ENCODE measurements at regions not wholly inside any gene's neighbourhood (a gene's known extent, or its start where the extent isn't known, plus 50 kb on each side); places are given as distances from the start of the nearest gene placed in this dataset.

DNA sequence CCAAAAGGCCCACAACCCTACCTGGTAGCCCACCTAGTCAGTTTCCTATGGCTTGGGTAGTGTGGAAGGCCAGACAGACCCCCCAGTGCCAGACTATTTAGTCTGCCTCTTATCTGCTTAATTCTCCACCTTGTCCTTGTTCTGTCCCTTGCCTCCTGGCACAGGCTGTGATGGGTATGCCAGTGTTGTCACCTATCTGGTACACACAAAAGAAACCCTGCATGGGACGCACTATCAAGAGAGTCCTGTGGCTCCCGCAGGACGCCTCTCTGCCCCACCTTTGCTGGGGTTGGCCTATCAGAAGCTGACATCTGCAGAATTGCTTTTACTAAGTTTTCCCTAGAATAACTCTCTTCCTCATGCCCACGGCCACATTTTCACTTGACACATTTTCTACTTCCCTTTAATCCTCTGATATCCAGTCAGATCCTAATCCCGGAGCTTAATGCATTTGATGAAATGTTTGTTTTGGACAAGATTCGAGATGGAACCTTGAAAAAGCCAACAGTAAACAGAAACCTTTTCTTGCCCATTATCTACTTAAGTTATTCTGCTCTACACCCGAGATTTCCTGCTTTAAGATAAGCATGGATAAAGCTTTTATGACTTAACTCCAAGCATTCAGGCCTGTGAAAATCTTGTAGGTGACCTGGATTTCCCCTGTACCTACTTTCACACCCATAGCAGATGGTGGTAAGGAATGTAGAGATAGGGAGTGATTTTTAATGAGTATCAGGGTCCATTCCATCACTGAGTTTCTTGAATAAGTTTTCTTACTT is 468.5 kb downstream of the ZNF608 start:
- TF ChIP-seq, protein P1, sequence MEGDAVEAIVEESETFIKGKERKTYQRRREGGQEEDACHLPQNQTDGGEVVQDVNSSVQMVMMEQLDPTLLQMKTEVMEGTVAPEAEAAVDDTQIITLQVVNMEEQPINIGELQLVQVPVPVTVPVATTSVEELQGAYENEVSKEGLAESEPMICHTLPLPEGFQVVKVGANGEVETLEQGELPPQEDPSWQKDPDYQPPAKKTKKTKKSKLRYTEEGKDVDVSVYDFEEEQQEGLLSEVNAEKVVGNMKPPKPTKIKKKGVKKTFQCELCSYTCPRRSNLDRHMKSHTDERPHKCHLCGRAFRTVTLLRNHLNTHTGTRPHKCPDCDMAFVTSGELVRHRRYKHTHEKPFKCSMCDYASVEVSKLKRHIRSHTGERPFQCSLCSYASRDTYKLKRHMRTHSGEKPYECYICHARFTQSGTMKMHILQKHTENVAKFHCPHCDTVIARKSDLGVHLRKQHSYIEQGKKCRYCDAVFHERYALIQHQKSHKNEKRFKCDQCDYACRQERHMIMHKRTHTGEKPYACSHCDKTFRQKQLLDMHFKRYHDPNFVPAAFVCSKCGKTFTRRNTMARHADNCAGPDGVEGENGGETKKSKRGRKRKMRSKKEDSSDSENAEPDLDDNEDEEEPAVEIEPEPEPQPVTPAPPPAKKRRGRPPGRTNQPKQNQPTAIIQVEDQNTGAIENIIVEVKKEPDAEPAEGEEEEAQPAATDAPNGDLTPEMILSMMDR (IDR thresholded peaks at IDR 0.05): no peak
- ATAC-seq (ENCODE audit: low FRiP score): no peak
- no peak for DNase-seq (ENCODE audit: low spot score)

DNA sequence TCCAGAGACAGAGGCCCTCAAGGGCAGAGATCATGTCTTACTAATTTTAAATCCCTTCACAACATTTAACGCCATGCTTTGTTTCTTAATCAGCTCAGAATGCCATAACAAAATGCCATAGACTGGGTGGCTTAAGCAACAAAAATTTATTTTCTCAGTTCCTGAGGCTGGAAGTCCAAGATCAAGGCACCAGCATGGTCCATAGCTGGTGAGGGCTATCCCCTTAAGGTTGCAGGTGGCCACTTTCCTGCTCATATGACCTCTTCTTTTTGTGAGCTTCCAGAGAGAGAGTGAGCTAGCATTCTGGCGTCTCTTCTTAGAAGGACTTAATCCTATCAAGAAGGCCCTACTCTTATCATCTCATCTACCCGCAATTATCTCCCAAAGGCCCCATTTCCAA is 470.3 kb downstream of the ZNF608 start:
- ATAC-seq (ENCODE audit: low FRiP score) (no peak), DNase-seq (ENCODE audit: low spot score) (no peak)
- TF ChIP-seq, protein P1 (IDR thresholded peaks at IDR 0.05): no peak

DNA sequence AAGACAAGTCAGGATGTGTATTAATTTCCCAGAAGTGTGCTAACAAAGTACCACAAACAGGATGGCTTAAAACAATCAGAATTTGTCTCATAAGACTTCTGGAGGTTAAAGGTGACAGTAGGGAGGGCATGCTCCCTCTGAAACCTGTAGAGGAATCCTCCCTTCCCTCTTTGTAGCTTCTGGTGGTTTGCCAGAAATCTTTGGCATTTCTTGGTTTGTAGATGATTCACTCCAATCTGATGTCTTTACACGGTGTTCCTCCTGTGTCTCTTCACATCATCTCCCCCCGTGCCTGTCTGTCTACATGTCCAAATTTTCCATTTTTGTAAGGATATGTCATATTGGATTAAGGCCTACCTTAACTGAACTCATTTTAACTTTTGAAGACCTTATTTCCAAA is 471.5 kb downstream of the ZNF608 start:
- TF ChIP-seq, protein P1 (IDR thresholded peaks at IDR 0.05): no peak
- DNase-seq (ENCODE audit: low spot score) (no peak), ATAC-seq (ENCODE audit: low FRiP score) (peak; percentile 89)

DNA sequence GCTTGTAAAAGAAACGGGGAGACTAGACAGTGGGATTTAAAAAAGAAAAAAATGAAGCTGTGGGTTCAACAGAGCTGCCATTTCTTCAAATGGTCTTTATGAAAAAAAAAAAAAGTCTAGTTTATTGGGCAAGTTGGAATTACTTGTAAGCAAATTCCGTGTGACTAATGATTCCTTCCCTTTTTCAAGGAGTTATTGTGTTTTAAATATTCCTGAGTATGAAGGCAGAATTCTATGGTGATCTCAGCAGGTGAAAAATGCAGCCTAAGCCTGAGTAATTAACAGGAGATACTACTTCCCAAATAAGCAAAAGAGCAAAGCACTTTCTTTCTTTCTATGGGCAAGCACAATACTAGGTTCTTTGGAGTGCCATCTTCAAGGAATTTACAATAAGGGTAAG is 481.9 kb downstream of the ZNF608 start:
- DNase-seq (ENCODE audit: low spot score): no peak
- TF ChIP-seq, protein P1 (IDR thresholded peaks at IDR 0.05): no peak
- no peak for ATAC-seq (ENCODE audit: low FRiP score)

DNA sequence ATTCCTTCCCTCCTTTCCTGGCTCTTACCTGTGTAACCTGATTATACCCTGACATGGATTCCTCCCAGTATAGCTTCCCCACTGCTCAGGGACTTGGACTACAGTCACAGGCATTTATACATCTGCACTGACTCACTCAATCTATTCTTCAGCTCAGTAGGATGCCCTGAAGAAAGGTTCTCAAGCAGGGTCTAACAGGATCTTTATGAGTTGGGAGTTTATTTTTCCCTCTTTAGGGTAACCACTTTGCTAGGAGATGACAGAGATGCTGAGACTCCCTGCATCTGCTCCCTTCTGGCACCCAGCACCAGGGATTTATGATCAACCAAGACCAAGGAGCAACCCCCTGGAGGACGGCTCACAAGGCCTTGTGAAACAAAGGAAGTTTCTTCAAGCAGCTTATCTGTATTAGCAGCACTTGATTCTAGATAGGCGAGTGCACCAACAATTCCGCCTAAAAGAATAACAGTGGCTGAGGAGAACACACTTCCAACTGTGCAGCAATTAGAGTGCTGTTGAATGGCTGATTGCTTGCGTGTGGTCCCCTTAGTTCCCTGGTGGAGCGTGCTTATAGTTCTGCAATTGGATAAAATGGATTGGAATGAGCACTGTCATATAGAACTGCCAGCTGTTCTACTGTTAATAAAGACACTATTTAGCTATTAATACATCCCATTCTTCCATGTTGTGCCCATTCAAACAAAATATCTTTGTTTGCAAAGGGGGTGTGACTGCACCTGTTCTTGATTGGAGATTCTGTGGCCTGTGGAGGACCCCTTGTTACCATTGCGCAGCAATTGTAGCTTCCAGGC is 482.6 kb downstream of the ZNF608 start:
- ATAC-seq (ENCODE audit: low FRiP score): no peak
- no peak for DNase-seq (ENCODE audit: low spot score)
- TF ChIP-seq, protein P1 (IDR thresholded peaks at IDR 0.05): no peak

DNA sequence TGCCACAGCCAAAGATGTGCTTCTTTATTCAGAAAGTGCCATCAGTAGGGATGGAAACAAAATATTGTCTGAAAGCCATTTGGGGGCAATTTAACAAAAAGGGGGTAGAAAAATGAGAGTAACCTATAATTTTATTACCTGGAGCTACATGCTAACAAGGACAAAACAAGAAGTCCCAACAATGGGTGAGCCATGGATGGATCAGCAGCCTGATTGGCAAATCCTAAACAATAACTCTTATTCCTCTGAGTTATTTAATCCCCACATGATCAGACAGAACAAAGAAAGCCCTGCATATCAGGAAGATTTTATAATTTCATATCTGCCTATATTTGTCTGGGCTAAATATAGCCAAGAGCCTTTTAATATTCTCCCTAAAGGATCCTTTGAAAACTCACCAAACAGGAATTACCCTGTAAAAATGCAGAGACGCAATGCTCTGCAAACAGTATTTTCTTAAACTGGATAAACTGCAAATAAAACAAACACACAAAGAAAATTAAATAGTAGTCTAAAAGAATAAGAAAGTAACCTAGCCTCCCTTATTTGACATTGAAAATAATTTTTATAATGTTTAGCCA is 483.4 kb downstream of the ZNF608 start:
- ATAC-seq (ENCODE audit: low FRiP score) (no peak), DNase-seq (ENCODE audit: low spot score) (no peak)
- TF ChIP-seq, protein P1 (IDR thresholded peaks at IDR 0.05): no peak

Data from omental fat pad (tissue), 3 donors.